Endothelial cell of umbilical vein (primary cell): ENCODE measurements at regions not wholly inside any gene's neighbourhood (a gene's known extent, or its start where the extent isn't known, plus 50 kb on each side); places are given as distances from the start of the nearest gene placed in this dataset.

Experiments used
- BruUV-seq: library from RNA; stranded (reverse); fragments of 400-500 nt; replicated peaks from 2 replicates; lab custom pipeline; 2021; lab: Mats Ljungman, UMichigan
- CTCF ChIA-PET: fragments of 300-600, 350-600 bp; sonication (Branson Sonifier 250); formaldehyde crosslinking; loops from one replicate; lab custom pipeline; 2021; ENCODE audit warnings: antibody characterized with exemption, inconsistent platforms; lab: Charles Lee
- POLR2A ChIA-PET: fragments of 300-600, 350-600 bp; sonication (Branson Sonifier 250); formaldehyde crosslinking; loops from one replicate; lab custom pipeline; 2021; ENCODE audit warnings: antibody characterized with exemption, inconsistent platforms; lab: Charles Lee
- DNase-seq: peaks from one replicate; pipeline ENCODE4 v3.0.0-alpha.2; 2011; ENCODE audit warnings: low read depth, low spot score
- FAIRE-seq: peaks from 2 replicates; lab custom pipeline; 2011; peaks lifted over from hg19 to GRCh38; lab: Jason Lieb, UNC
- H2AFZ ChIP-seq: 2 replicates; pipeline ENCODE4 v1.6.0; 2012; ENCODE audit warnings: low read depth, low read length, control low read depth, inconsistent platforms
- H3K27ac ChIP-seq: 2 replicates; pipeline ENCODE4 v1.5.1; 2011; ENCODE audit warnings: low read depth, mild to moderate bottlenecking, control low read depth, low read length, moderate library complexity; ENCODE audit not compliant: insufficient read depth
- H3K27me3 ChIP-seq, 2 experiments: 2 replicates each; pipeline versions ENCODE4 v1.6.0 to v1.6.1; 2011; ENCODE audit warnings: low read length in 2 of 2, mixed read lengths in 1 of 2; ENCODE audit not compliant: control insufficient read depth in 2 of 2, insufficient read depth in 2 of 2
- H3K36me3 ChIP-seq, 2 experiments: 2 replicates in 1 of 2; 3 replicates in 1 of 2; pipeline ENCODE4 v1.5.1; 2011; ENCODE audit warnings: low read length in 2 of 2, mild to moderate bottlenecking in 1 of 2, moderate library complexity in 1 of 2; ENCODE audit not compliant: control insufficient read depth in 2 of 2, insufficient read depth in 2 of 2; ENCODE audit errors: extremely low read depth in 1 of 2
- H3K4me1 ChIP-seq: 3 replicates; pipeline ENCODE4 v1.5.1; 2011; ENCODE audit warnings: mild to moderate bottlenecking, low read length; ENCODE audit not compliant: control insufficient read depth, insufficient read depth; ENCODE audit errors: extremely low read depth
- H3K4me2 ChIP-seq: 2 replicates; pipeline ENCODE4 v1.6.1; 2011; ENCODE audit warnings: low read length, control low read depth, mixed read lengths; ENCODE audit not compliant: insufficient read depth
- H3K4me3 ChIP-seq, 3 experiments: fragments of 200-600 bp in 1 of 3; sonication (generic), shearing (Covaris generic) in 1 of 3; replicated peaks in 1 of 3; 2 replicates each; pipeline ENCODE4 v1.5.1; 2011 to 2016; ENCODE audit warnings: control low read depth in 3 of 3, low read length in 3 of 3, mild to moderate bottlenecking in 2 of 3, inconsistent platforms in 1 of 3, low read depth in 1 of 3, moderate library complexity in 1 of 3; ENCODE audit not compliant: insufficient read depth in 1 of 3
- H3K79me2 ChIP-seq: 2 replicates; pipeline ENCODE4 v1.6.0; 2012; ENCODE audit warnings: low read length, inconsistent platforms; ENCODE audit not compliant: control insufficient read depth, insufficient read depth
- H3K9ac ChIP-seq: replicated peaks from 2 replicates; pipeline ENCODE3; 2011; ENCODE audit warnings: low read length, control low read depth; ENCODE audit not compliant: insufficient read depth; ENCODE audit errors: extremely low read depth
- H3K9me1 ChIP-seq: replicated peaks from 3 replicates; pipeline ENCODE4 v1.6.0; 2011; ENCODE audit warnings: mild to moderate bottlenecking, low read length; ENCODE audit not compliant: control insufficient read depth, insufficient read depth; ENCODE audit errors: extremely low read depth
- H3K9me3 ChIP-seq: replicated peaks from 2 replicates; pipeline ENCODE4 v1.5.1; 2012; ENCODE audit warnings: low read length, inconsistent platforms; ENCODE audit not compliant: control insufficient read depth, insufficient read depth
- H4K20me1 ChIP-seq: replicated peaks from 2 replicates; pipeline ENCODE3; 2011; ENCODE audit warnings: mild to moderate bottlenecking, low read length; ENCODE audit not compliant: control insufficient read depth, insufficient read depth; ENCODE audit errors: extremely low read depth
- EZH2 ChIP-seq: IDR thresholded peaks from 2 replicates; pipeline ENCODE4 v1.6.1; 2012; ENCODE audit warnings: borderline replicate concordance, low read depth, mild to moderate bottlenecking, moderate library complexity, low read length, inconsistent platforms; ENCODE audit not compliant: severe bottlenecking
- FOS ChIP-seq: IDR thresholded peaks from 2 replicates; pipeline ENCODE4 v1.6.1; 2011; ENCODE audit warnings: mild to moderate bottlenecking, low read length, moderate library complexity, borderline replicate concordance; ENCODE audit not compliant: insufficient read depth
- GATA2 ChIP-seq: IDR thresholded peaks from 2 replicates; pipeline ENCODE4 v1.7.0; 2011; ENCODE audit warnings: low read depth, mild to moderate bottlenecking, moderate library complexity, mixed read lengths, low read length; ENCODE audit not compliant: insufficient read length, insufficient read depth
- JUN ChIP-seq: IDR thresholded peaks from 2 replicates; pipeline ENCODE4 v1.6.1; 2011; ENCODE audit warnings: borderline replicate concordance, low read depth; ENCODE audit not compliant: insufficient read length, insufficient read depth
- MAX ChIP-seq: IDR thresholded peaks from 2 replicates; pipeline ENCODE4 v1.6.1; 2011; ENCODE audit not compliant: insufficient read depth, insufficient read length
- MYC ChIP-seq: IDR thresholded peaks from one replicate; pipeline ENCODE4 v1.6.1; 2011; ENCODE audit warnings: mild to moderate bottlenecking, low read depth, low read length
- POLR2A ChIP-seq: IDR thresholded peaks from 2 replicates; pipeline ENCODE4 v1.6.1; 2012; ENCODE audit warnings: low read depth, mild to moderate bottlenecking, control low read depth, low read length
- POLR2AphosphoS5 ChIP-seq: IDR thresholded peaks from 2 replicates; pipeline ENCODE4 v1.6.1; 2012; ENCODE audit warnings: low read depth, mild to moderate bottlenecking, control low read depth, low read length, moderate library complexity; ENCODE audit not compliant: insufficient read depth
- dilution Hi-C: fragments of 300-500 bp; cut with MboI; formaldehyde crosslinking; loops from one replicate; pipeline ENCODE4 v1.15.0; 2019; ENCODE audit warnings: low sequenced_read_pairs; ENCODE audit not compliant: extremely low pct_ligation_motif_present
- intact Hi-C: fragments of 100-400 bp; cut with micrococcal nuclease; formaldehyde crosslinking; loops from one replicate; pipeline ENCODE4 v1.10.0; 2022
- TF ChIP-seq, protein P1 (sequence below), 2 donors: IDR thresholded peaks; 1 replicate in 1 of 2; 2 replicates in 1 of 2; pipeline ENCODE4 v1.5.1; 2011; ENCODE audit warnings: low read length in 2 of 2, mild to moderate bottlenecking in 2 of 2, moderate library complexity in 2 of 2, control low read depth in 1 of 2, inconsistent platforms in 1 of 2, low read depth in 1 of 2; ENCODE audit not compliant: insufficient read depth in 1 of 2; ENCODE audit errors: extremely low read depth in 1 of 2

DNA sequence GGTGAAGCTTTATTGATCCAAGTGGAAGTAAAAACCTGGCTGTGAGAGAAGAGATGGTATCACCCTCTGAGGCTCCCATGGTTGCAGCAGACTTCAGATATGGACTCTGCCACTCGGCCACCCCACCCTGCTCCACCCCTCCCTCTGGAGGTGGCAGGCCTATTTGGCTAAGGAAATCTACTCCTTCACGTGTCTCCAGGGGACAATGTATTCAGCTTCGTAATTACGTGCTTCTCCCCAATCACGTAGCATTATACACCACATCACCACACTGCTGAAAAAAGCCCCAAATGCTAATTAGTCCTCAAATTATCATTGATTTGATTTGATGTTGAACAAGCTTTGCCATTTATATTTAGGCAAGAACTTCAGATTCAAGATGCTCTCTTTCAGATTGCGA lies 220.7 kb downstream of the OMA1 start:
- CTCF ChIA-PET, result no interaction called here
- dilution Hi-C loops, result no loop called here
- no peak overlapping the region for H3K4me2 ChIP-seq

More for the DNA sequence above, 220.7 kb downstream of the OMA1 start:
- Histone ChIP-seq H3K27ac (no peak overlapping the region), H3K36me3 (no peaks in the 10 kb centered on the region), H3K9ac (no peak overlapping the region), H4K20me1 (no peaks in the 10 kb centered on the region), H3K4me3 (no peak overlapping the region), H3K79me2 (no peaks in the 10 kb centered on the region), H3K9me1 (no peaks in the 10 kb centered on the region), H3K9me3 (no peaks in the 10 kb centered on the region), H3K27me3 (no peaks in the 10 kb centered on the region), H2AFZ (no peak overlapping the region), H3K4me1 (no peaks in the 10 kb centered on the region)
- TF ChIP-seq, protein P1, sequence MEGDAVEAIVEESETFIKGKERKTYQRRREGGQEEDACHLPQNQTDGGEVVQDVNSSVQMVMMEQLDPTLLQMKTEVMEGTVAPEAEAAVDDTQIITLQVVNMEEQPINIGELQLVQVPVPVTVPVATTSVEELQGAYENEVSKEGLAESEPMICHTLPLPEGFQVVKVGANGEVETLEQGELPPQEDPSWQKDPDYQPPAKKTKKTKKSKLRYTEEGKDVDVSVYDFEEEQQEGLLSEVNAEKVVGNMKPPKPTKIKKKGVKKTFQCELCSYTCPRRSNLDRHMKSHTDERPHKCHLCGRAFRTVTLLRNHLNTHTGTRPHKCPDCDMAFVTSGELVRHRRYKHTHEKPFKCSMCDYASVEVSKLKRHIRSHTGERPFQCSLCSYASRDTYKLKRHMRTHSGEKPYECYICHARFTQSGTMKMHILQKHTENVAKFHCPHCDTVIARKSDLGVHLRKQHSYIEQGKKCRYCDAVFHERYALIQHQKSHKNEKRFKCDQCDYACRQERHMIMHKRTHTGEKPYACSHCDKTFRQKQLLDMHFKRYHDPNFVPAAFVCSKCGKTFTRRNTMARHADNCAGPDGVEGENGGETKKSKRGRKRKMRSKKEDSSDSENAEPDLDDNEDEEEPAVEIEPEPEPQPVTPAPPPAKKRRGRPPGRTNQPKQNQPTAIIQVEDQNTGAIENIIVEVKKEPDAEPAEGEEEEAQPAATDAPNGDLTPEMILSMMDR (IDR thresholded peaks at IDR 0.05; ENCODE audit: extremely low read depth in 1 of 2, insufficient read depth in 1 of 2, low read depth in 1 of 2, low read length in 2 of 2), result no peak
- TF ChIP-seq MAX (no peak), POLR2A (no peak), GATA2 (no peak), EZH2 (no peak), POLR2AphosphoS5 (no peak), JUN (no peak), MYC (no peak), FOS (no peak)
- DNase-seq (no peak), FAIRE-seq (no peak)
- POLR2A ChIA-PET, result no interaction called here
- no TSS peak for BruUV-seq
- intact Hi-C loops, result no loop called here
